Activated CD4-positive, alpha-beta T cell treated with anti-CD3 and anti-CD28 coated beads, Interleukin-2, amount 50 U/mL, for 16 hours (primary cell): ENCODE measurements at regions not wholly inside any gene's neighbourhood (a gene's known extent, or its start where the extent isn't known, plus 50 kb on each side); places are given as distances from the start of the nearest gene placed in this dataset.
"Not testable (repeated sequence)": the region's sequence is repeated elsewhere in the genome, so short reads cannot be mapped to it uniquely, and the experiment has no call there.

Source experiments
- DNase-seq: peaks from one replicate; pipeline ENCODE4 v3.0.0-alpha.2; 2020

DNA sequence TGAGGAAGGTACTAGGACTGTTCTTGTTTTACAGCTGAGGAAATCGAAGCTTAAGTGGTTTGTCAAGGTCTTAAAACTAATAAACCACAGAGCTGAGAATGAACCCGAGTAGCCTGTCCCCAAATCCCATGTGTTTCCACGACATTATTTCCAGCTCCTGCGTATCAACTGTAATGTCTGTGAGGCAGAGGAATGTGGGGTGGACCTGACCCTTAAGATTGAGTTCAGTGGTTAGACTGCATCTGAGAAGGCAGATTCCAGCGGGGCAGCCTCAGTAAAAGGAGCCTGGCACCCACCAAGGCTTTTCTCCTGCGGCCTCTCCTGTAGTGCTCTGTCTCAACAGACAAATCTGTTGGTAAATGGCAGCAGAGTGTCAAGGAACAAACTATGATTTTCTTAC is 81.9 kb upstream of the TMEM178A start:
- no peak for DNase-seq

DNA sequence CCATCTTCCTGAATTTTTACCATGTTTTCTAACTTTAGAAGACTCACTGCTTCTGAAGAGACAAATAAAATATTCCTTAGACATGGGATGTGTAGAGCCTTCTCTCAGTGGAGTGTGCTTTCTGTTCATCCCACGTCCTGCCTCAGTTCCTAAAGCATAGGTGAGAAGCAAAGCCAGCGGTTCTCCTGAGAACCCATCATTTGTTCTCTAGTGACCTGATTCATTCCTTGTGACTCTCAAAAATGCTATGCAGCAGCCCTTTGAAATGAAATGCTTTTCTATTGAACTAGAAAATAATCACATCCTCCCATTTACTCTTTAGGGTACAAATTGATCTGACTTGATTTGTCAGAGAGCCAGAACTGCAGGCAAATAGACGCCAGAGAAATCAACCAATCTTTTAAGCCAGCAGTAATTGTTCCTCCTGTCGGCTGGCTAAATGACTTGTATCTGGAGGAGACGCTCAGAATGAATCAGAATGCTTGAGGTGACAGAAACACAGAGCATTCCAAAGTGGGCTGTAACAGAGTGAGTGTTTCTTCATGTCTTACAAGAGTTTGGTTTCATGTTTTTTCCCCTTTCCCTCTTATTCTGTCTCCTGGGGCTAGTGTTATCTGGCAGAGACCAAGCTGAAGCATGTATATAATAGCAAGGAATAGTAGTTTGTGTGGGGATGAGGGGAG is 81.3 kb upstream of the TMEM178A start:
- no peak for DNase-seq

GRCh38 chr2:39585531-39585930 is 80.2 kb upstream of the TMEM178A start:
- DNase-seq = not testable (repeated sequence)

DNA sequence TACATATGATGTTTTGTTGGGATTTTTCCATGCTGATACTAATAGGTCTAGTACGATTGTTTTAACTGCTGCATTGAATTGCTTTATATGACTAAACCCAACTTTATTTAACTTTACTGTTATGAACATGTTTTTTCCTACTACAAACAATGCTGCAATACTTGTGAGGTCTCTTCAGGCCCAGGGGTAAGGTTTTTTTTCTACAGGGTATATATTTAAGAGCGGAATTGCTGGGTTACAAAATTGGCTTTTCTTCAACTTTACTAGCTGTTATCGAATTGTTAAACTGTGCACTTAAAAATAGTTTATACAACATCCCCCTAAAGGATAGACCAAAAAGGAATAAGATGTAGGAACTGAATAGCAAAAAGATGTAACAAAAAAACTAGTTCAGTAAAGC is 78.5 kb upstream of the TMEM178A start:
- DNase-seq = no peak

GRCh38 chr2:39587641-39588040 is 78.1 kb upstream of the TMEM178A start:
- no peak for DNase-seq

GRCh38 chr2:39593439-39594393 is 72.0 kb upstream of the TMEM178A start:
- peak; percentile 5 for DNase-seq

- no peak for DNase-seq
Observed at GRCh38 chr2:39595116-39595515, 70.6 kb upstream of the TMEM178A start.

GRCh38 chr2:39597314-39597713 is 68.4 kb upstream of the TMEM178A start:
- no peak for DNase-seq

GRCh38 chr2:39602616-39603015 is 63.1 kb upstream of the TMEM178A start:
- no peak for DNase-seq

GRCh38 chr2:39603436-39603835 is 62.3 kb upstream of the TMEM178A start:
- DNase-seq = no peak

DNA sequence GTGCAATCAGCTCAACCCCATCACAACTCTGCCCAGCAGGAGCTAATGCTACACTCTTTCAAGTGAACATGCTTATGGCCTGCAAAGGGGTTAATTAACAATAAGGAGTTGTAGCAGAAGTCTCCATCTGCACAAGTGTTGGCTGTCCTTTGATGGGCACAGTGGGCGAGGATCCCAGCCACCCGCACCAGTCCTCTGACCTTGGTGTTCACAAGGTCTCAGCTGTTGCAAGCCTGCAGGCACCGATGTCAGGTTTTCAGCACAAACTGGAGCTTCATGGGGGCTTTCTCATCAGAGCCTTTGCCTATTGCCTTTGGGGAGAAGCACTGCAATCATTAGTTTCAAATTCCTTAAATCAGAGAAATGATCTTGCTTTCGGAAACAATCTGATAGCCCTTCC is 60.9 kb upstream of the TMEM178A start:
- DNase-seq = no peak

GRCh38 chr2:39606585-39606984 is 59.1 kb upstream of the TMEM178A start:
- no peak for DNase-seq

- DNase-seq = no peak
Observed at GRCh38 chr2:39607538-39608262, 58.0 kb upstream of the TMEM178A start.

GRCh38 chr2:39608263-39608575 is 57.5 kb upstream of the TMEM178A start:
- DNase-seq = no peak

DNA sequence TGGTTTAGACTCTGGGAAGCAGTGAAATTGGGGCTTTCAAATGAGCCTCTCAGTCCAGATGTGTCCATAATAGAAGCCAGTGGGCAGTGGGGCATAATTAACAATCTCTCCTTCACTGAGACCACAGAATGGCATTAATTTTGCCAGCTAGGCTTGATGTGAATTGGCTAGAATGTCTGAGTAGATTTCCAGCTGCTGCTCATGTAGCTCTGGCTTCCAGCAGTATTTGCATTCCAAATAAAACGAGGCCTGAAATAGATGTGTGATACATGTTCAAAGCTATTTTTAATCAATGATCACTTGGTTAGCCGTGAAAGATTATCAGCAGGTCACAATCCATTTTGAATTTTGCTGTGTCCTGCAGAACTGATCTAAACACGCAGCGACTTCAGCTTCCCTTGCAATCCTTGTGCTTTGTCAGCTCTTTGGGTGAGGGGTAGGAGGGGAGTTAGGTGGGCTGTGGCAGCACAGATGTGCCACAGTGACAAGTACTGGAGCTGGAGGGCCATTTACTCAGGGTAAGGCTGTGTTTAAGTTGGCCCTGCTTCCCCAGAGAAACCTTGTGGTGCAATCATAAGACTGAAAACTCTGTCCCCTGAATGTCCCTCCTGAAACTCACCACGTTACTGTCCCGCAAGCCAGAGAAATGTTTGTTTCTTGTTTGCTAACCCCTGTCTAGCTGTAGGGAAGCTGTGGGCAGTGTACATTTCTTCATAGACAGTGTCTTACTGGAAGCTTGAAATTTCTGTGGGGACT is 56.9 kb upstream of the TMEM178A start:
- DNase-seq = no peak

GRCh38 chr2:39609917-39610316 is 55.8 kb upstream of the TMEM178A start:
- no peak for DNase-seq

DNA sequence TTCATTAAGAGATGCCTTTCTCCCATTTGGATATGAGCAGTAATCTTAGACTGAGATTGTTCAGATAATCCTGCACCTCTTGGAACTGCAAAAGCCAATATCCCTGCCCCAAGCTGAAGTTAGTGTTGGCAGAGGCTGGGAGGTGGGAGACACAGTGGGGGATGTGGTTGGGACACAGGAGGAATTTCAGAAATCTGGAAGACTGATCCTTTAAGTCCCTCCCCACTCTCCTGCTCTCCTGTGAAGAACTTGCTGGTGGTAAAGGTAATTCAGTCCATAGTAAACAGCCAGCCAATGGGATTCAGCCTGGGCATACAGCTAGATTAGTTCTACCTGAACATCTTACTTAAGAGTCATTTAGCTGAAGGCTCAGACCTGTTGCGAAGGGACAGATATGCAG is 50.0 kb upstream of the TMEM178A start:
- no peak for DNase-seq
